HG02798 (cell line): ENCODE measurements at regions not wholly inside any gene's neighbourhood (a gene's known extent, or its start where the extent isn't known, plus 50 kb on each side); places are given as distances from the start of the nearest gene placed in this dataset.
"Not testable (repeated sequence)": the region's sequence is repeated elsewhere in the genome, so short reads cannot be mapped to it uniquely, and the experiment has no call there.

ENCODE experiments used
- ATAC-seq: cut with Tn5 transposase; IDR thresholded peaks from one replicate; pipeline ENCODE4 v1.9.1; 2021; ENCODE audit warnings: mild to moderate bottlenecking; ENCODE audit not compliant: unreplicated experiment, poor library complexity

DNA sequence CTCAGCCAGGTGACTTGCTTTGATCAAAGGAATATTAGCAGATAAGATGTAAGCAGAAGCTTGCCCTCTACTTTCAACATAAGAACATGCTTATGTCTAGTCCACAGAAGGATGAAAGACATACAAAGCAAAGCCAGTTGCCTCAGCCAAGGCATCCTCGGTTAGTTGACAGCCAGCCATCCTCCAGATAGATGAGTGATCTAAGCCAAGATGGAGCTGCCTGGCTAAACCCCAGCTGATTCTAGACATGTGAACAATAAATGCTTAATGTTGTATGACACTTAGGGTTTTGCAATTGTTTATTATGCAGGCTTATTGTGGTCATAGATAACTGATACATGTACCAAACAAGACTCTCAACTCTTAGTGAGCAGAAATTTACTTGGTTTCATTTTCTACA lies 157.6 kb upstream of the TMTC2 start:
- no peak for ATAC-seq

DNA sequence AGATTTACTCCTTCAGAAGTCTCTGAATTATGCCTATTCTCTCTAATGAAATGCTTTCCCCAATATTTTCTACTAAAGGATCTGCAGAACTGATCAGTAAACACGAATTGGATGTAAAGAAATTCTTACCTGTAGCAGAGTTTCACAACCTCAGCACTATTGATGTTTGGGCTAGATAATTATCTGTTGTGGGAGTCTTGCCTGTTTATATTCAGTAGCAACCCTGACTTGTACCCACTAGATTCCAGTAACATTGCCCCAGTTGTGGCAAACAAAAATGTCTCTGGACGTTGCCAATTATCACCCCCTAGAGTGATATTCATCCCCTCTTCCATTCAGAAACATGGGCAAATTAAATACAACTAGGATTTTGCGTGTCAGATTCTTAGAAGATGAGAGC lies 156.8 kb upstream of the TMTC2 start:
- no peak for ATAC-seq

DNA sequence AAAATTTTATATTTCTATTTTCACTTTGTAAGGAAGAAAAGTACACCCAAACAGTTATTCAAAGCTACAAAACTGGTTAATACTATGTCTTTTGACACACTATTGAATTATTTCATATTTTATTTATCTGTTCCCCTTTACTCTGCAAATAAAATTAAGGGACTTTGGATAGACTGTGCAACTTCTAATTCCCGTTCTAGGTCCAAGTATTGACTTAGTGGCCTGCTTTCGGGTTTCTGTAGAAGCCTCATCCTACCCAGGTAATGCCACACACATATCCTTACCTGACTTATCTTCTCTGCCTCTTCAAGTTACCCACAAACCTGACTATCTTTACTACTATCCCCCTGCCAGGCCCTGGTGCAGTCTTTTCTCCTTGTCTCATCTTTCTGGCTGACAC lies 156.3 kb upstream of the TMTC2 start:
- no peak for ATAC-seq

DNA sequence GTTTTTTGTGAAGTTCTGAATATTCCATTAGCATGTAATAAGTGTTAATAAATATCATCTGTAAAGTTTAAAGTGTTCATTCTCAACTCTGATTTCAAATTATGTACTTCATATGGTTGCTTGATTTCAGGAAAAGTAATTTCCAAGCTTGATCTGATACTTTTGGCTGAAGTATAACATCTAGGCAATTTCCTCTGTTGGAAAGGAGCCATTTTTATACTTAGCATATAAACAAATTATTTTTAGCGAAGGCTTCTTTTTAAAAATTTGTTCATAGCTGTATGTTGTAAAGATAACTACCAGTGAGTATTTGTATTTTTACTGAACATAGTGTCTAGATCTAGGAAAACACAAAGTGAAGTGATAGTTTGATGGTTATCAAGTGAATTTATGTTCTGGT lies 153.4 kb upstream of the TMTC2 start:
- ATAC-seq, result no peak

DNA sequence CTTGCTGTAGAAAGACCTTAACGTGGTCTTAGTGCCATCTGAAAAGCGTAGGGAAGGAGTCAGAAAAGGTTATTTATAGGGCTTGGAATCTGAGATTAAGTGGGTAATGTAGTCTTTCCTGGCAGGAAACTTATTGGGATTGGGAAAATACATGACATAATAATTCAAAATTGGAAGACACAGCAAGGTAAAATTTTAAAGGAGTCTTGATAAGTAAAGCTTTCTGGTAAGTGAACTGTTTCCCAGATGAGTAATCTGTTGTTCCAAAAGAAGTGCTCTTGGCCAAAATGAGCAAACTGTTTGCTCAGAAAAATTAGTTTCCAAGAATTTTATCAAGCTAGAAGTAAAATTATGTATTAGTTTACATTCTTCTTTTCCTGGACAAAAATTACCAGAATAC lies 149.3 kb upstream of the TMTC2 start:
- ATAC-seq, result no peak

DNA sequence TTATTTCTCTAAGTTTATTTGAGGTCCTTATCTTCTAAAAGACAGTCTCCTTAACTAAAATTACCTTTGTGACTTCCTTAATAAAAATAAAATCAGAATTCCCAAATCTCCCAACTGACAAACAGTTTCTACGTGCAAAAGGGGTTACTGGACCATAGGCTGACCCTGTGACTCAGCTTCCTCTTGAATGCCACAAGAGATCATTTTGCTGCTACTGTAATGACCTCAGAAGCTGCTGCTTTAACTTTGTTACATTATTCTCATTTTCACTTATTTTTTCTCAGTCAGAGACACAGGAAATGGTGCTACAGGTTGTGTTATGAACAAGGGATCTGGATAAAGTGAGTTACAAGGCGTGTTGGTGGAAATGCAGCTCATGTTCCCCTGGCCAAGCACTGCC lies 132.2 kb upstream of the TMTC2 start:
- ATAC-seq, result no peak

DNA sequence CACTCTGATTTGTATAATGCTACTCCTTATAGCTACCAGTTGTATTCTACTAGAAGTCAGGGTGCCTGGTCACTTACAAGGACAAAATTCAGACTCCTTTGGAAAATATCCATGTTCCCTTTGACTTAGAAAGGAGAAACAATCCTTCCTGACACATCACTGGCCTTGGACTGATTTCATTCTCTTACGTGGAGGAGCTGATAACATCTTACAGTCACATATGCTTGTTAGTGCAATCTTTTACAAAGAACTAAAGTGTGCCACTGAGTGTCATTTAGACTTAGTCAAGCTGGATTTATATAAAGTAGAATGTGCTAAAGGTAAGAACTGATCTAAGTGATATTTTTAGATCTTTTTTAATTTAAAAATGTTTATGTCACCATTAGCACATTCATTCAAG lies 131.0 kb upstream of the TMTC2 start:
- no peak for ATAC-seq

DNA sequence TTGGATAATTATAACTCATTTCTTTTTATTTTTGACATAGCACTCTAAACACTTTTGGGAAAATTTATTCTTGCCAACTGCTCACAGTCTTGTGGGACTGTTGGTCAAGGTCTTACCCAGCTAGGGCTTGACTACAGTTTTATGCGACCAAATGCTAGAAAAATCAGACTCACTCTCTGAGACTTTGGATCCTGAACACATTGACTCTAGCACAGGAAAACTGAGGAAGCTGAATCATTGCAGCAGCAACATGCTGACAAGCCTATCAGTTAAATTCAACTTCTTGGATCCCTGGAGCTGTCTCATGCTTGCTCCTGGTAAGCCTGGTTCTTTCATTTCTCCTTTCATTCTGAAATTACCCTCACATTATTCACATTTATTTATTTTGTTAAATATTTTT lies 120.7 kb upstream of the TMTC2 start:
- ATAC-seq, result no peak

DNA sequence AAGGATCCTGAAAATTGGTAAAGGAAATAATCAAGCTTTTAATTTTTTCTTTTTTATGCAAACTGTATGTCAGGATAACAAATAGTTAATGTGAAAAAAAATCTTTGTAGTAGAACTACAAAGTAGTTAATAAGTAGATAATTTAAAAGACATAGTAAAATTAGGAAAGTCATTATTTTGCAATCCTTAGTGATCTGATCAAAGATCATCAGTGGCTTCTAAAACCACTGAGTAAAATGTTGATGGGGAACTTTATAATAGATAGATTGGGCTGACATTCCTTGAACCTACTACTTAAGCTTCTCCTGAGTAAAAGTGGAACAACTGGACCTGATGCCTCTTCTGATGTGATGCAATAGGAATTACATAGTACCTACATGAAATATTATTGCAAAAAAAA lies 119.0 kb upstream of the TMTC2 start:
- ATAC-seq, result no peak

DNA sequence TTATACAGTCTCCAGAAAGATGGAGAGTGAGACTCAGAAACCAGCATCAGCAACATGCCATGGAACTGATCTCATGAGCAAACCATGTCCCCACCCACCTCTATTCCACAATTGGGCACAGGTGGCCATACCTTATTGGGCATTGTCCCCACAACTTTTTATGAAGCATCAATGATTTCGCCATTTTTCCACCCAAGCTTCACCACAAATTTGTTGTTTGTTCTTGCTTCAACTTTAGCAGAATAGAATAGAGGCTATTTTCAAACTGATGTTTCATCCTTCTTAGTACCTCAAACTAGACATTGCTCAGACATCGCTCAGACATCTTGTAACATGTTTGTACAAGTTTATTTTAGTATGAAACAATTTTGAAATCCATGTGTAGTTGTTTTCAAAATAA lies 112.5 kb upstream of the TMTC2 start:
- ATAC-seq, result no peak

DNA sequence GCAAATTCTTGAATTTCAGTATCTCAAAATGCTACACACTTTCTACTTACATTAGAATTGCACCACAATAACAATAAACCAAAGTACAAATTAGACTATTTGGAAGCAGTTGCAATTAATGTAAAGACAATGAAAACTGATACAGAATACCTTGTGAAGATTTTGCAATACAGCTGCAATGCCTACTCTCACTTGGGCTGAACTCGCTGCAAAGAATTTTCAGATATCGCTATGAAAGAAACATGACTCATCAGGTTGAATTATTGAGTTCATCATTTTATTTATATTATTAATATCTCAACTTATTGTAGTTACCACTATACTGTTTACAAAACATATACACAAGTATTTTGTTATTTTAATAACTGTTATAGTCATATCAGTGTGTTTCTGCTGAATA lies 108.0 kb upstream of the TMTC2 start:
- ATAC-seq, result no peak

DNA sequence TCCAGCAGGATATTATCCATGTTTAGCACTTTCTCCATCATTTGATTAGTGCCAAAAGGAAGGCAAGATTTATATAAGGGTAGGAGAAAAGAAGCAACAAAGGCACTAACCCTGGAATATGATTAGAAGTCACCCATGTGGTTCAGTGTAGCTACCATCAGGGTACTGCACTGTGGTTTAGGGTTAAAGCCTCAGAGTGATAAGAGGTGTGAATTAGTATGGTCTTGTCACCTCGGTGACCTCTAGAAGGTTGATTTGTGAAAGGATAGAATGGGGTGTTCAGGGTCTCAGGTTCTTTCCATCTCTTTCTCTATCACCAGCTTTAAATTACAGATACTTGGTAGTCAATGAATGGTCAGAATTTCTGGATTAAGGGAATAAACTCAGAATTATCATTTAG lies 103.0 kb upstream of the TMTC2 start:
- no peak for ATAC-seq

DNA sequence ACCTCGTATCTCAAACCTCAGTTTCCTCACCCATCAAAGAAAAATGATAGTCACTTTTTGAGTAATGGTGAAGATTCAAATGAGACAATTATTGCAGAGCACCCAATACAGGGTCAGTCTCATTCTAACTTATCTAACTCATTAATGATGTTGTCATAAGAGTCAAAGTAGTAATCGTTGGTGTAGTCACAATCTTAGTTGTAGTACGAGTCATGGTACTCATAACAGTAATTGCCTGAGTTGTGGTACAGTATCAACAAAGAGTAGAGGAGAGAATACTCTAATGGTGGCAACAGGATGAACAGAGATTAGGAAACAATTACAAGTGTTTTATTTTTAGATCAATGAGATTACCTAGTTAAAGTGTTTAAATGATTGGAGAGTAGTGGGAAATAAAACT lies 93.6 kb upstream of the TMTC2 start:
- peak; percentile 54 for ATAC-seq

DNA sequence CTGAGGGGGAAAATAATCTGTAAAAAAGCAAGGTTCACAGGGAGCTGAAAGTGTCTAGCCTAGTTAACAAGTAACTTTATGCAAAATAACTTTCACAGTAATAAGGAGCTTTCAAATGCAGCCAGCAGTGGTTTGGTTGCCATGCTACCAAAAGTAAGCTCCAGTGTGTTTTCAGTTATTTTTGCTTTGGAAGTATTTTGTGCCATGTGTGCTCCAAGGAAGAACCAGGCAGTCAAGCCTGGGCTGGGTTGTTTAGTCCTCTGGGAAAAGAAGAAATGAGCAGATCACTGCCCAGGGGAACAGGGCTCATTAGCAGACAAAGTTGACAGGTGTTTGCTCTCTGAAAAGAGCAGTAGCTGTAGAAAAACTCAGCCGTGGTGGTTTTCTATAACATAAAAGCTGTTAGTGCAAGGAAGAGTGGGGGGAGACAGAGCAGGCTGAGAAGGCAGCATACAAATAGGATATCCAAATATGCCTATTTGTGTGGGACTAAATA lies 92.8 kb upstream of the TMTC2 start:
- peak; percentile 96 for ATAC-seq

DNA sequence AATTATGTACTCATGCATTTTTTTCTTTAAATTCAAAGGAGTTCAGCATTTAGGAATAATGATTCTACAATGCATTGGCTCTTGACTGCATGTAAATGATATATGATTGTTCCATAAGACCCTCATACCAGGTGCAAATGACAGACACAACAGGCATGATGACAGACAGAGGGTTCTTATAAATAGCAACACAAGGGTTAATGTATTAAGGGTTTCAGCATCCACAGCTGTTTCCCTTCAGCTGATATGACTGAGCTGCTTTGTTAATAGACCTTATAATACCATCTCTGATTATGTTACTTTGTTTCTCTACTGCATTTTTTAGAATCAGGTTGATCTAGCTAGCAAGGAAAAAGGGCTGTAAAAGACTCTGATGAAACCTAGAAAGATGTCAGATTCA lies 90.8 kb upstream of the TMTC2 start:
- ATAC-seq, result no peak

DNA sequence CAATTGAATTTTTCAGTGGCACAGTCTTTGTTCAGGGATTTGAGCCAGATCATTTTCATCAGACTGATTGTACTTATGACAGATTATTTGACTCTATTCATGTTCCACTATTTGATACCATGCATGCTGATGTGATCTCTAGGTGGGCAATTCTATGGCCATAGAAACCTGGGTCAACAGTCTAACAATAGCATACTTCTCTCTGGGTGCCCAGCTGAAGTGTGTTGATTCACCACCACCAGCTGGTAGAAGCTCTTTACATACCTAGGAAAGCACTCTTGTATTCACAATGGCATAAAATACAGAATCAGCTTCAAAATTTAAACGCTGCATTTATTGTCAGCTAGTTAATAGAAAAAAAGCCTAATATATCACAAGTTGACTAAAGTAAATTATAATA lies 90.2 kb upstream of the TMTC2 start:
- no peak for ATAC-seq

DNA sequence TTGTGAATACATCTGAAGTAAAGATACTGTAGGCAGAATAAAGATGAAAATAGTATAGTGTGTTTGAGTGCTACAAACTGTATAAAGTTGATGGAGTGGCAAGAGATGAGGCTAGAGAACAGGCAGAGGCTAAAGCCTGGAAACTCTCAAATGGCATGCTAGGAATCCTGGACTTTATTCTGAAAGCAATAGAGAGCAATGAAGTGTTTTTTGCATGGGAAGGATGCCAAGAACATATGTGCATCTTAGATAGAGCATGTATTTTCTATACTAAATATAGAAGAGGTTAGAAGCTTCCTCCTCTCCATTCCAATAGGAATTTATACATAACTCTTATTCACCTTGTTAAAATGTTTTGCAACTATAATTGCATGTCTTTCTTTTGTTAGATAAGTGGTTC lies 86.3 kb upstream of the TMTC2 start:
- ATAC-seq, result no peak

DNA sequence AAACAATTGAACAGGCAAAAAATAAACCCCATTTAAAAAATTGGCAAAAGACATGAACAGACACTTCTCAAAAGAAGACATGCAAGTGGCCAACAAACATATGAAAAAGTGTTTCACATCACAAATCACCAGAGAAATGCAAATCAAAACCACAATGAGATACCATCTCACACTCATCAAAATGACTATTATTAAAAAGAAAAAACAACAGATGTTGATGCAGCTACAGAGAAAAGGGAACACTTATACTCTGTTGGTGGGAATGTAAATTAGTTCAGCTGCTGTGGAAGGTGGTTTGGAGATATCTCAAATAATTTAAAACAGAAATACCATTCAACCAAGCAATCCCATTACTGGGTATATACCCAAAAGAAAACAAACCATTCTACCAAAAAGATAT lies 83.1 kb upstream of the TMTC2 start:
- not testable (repeated sequence) for ATAC-seq

DNA sequence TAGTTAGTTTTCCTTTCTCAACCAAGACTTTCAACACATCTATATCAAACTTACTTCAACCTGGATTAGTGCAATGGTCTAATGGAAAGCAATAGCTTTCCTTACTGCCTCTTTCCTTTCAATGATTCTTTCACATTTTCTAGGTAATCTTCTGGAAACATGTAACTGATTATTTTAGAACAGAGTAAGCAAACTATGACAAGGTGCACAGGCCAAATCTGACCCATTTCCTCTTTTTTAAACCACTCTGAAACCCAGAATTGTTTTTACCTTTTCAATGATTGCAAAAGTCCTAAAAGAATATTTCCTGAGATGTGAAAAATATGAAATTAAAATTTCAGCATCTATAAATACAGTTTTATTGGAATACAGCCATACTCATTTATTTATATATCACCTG lies 81.6 kb upstream of the TMTC2 start:
- ATAC-seq, result no peak

DNA sequence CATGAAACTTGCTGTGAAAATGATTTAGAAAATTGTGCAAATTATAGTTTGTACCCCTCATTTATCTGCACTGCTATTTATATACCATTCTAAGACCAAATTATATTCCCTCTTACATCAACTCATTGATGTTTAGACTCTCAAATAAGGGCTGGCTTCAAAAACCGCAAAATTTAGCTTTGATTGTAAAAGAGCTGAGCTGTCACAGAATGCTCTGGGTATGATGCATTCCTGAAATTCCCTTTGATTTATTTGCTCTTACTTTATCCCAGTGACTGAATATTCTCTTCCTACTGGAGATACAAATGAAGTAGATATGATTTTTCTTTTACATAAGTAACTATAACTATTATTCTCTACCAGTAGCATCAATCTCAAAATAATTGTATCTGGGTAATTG lies 78.0 kb upstream of the TMTC2 start:
- no peak for ATAC-seq

DNA sequence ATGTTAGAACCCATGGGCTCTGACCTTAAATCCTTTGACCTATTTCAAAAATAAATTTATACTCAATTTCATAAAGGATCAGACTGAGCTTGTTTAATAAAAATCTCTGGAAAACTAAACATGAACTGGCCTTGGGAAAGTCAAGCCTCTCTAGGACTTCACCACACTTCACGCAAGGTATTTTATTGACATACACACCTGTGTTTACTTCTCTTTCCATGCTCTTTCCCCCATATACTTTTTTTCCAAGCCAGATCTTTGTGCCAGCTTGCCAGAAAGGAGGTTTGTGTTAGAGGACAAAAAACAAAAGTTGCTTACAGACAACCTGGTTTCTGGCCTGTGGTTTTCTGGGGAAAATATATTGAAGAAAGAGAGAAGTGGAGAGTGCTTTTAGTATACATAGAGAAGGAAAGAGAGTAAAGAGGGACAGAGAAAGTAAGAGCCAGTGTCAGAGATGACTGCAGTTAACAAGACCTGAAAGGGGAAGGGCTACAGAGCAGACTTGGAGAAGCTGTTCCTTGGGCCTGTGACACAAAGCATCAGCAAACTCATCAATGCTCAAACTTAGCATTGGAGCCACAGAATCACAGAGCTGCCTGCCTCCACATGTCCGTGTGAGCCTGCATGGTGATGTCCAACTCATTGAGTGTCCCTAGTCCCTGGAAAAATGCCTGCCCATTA lies 77.3 kb upstream of the TMTC2 start:
- no peak for ATAC-seq

DNA sequence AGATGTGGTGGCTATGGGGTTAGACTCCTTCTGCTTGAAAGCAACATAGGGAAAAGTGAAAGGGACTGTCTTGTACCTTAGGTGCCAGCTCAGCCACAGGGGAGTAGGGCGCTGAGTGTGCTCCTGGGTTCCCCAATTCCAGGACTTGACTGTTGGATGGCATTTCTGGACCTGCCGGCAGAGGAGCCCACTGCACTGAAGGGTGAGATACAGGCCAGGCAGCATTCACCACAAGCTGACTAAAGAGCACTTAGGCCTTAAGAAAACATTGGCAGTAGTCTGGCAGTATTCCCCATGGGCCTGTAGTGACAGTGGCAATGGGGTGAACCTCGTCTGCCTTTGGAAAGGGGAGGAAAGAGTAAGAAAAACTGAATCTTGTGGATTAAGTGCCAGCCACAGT lies 67.1 kb upstream of the TMTC2 start:
- ATAC-seq, result no peak

DNA sequence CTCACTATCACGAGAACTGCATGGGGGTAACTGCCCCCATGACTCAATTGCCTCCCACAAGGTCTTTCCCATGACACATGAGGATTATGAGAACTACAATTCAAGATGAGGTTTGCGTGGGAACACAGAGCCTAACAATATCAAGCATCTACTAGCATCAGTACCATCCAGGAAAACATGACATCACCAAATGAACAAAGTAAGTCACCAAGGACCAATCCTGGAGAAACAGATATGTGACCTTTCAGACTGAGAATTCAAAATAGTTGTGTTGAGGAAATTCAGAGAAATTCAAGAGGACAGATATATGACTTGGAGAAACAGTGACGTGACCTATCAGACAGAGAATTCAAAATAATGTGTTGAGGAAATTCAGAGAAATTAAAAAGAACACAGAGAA lies 65.8 kb upstream of the TMTC2 start:
- no peak for ATAC-seq
